Transverse colon (tissue), 4 donors: ENCODE measurements at regions not wholly inside any gene's neighbourhood (a gene's known extent, or its start where the extent isn't known, plus 50 kb on each side); places are given as distances from the start of the nearest gene placed in this dataset.

ENCODE experiments used
- DNase-seq: peaks from one replicate; pipeline ENCODE4 v3.0.0-alpha.2; 2019
- H3K27ac ChIP-seq, 4 donors: fragments of 200-600 bp; sonication (generic); 2 replicates each; pipeline ENCODE4 v1.5.1; 2016 to 2018; ENCODE audit warnings: inconsistent platforms in 4 of 4
- H3K27me3 ChIP-seq: fragments of 200-600 bp; sonication (generic); 2 replicates; pipeline ENCODE4 v1.5.1; 2017; ENCODE audit warnings: inconsistent platforms
- H3K36me3 ChIP-seq, 4 donors: fragments of 200-600 bp; sonication (generic); 2 replicates each; pipeline ENCODE4 v1.5.1; 2017 to 2019; ENCODE audit warnings: inconsistent platforms in 4 of 4
- H3K4me1 ChIP-seq, 4 donors: fragments of 200-600 bp; sonication (generic); 2 replicates each; pipeline ENCODE4 v1.5.1; 2017 to 2020; ENCODE audit warnings: inconsistent platforms in 4 of 4
- H3K4me3 ChIP-seq, 4 donors: fragments of 200-600 bp; sonication (generic); 1 replicate in 1 of 4; 2 replicates in 3 of 4; pipeline versions ENCODE4 v1.5.1 to v1.6.1; 2017 to 2019; ENCODE audit warnings: inconsistent platforms in 4 of 4
- H3K9me3 ChIP-seq, 2 donors: fragments of 200-600 bp; sonication (generic); 2 replicates each; pipeline ENCODE4 v1.5.1; 2017 to 2019; ENCODE audit warnings: inconsistent platforms in 2 of 2
- EP300 ChIP-seq: sonication (generic); formaldehyde crosslinking; IDR thresholded peaks from one replicate; pipeline ENCODE4 v1.6.1; 2017; ENCODE audit warnings: antibody characterized with exemption, low read depth
- POLR2A ChIP-seq: fragments of 450-650 bp; IDR thresholded peaks from one replicate; pipeline ENCODE4 v1.6.1; 2016; ENCODE audit warnings: antibody characterized with exemption, mild to moderate bottlenecking, moderate library complexity
- POLR2AphosphoS5 ChIP-seq, 3 donors: sonication (generic); formaldehyde crosslinking; IDR thresholded peaks; one replicate each; pipeline ENCODE4 v1.6.1; 2016; ENCODE audit warnings: antibody characterized with exemption in 3 of 3
- WGBS, 2 donors: methylation state at CpG; one replicate each; pipeline ENCODE4 v1.1.5; 2018; ENCODE audit warnings: low coverage in 1 of 2; 5-methylcytosine and 5-hydroxymethylcytosine counted together
- in situ Hi-C, 4 donors: fragments of 200-750 bp; cut with MboI; loops; one replicate each; pipeline versions ENCODE4 v1.15.0 to v1.15.1; 2017; ENCODE audit warnings: low sequenced_read_pairs in 3 of 4, low pct_ligation_motif_present in 1 of 4, low pct_unique_long_range_greater_than_20kb in 1 of 4
- intact Hi-C: fragments of 100-400 bp; cut with DNase I; formaldehyde crosslinking; loops from one replicate; pipeline ENCODE4 v1.15.1; 2023; ENCODE audit warnings: low total_unique reads
- TF ChIP-seq, protein P1 (sequence below), 5 experiments: fragments of 200-600 bp in 3 of 5; fragments of 450-650 bp in 2 of 5; sonication (generic) in 3 of 5; IDR thresholded peaks; 1 replicate in 2 of 5; 2 replicates in 3 of 5; pipeline ENCODE4 v1.5.1; 2016 to 2017; ENCODE audit warnings: antibody characterized with exemption in 5 of 5, inconsistent platforms in 3 of 5, mild to moderate bottlenecking in 2 of 5, moderate library complexity in 1 of 5

DNA sequence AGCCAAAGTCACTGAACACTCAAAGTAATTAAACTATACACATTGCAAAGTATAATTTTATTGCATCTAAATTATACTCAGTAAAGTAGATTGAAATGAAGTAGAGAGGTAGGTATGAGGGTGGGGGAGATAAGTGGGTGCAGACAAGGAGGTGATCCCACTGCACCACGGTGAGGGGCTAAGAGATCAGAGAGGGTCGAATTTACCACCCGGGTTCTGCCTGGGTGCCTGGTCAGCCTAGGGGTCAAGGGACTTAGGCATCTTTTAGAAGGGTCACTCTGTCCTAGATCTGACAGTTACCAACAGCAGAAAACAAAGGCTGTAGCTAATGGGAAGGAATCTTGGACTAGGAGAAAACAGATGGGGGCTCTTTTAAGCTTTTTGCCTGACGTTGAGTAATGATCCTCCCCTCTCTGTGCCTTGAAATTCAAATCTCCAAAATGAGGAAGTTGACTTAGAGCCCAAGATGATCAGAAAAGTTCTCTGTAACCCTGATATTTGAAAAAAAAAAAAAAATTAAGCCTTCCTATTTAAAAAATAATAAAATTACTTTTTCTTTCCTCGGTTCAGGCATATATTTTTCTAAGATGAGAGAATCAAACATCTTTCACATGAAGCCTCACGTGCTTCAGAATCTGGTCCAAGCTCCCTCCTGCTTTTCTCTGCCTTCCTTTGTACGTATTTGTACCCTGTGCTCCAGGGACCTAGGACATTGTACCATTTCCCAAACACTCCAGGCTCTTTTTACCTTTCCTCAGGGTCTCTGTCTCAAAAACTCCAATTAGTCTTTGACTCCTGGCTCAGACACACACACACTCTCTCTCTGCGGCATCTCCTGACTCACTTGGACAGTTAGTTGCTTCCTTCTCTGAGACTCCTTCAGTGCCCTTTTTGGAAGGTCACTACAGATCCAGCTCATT is 353.9 kb downstream of the CYRIA start:
- intact Hi-C loops, result no loop called here
- Histone ChIP-seq H3K27ac (no peak overlapping the region), H3K36me3 (no peaks in the 10 kb centered on the region), H3K4me1 (no peaks in the 10 kb centered on the region), H3K9me3 (no peaks in the 10 kb centered on the region), H3K27me3 (no peaks in the 10 kb centered on the region), H3K4me3 (no peak overlapping the region)
- in situ Hi-C loops, result no loop called here
- TF ChIP-seq POLR2A (no peak), EP300 (no peak), POLR2AphosphoS5 (IDR thresholded peaks at IDR 0.05) (no peak)
- TF ChIP-seq, protein P1, sequence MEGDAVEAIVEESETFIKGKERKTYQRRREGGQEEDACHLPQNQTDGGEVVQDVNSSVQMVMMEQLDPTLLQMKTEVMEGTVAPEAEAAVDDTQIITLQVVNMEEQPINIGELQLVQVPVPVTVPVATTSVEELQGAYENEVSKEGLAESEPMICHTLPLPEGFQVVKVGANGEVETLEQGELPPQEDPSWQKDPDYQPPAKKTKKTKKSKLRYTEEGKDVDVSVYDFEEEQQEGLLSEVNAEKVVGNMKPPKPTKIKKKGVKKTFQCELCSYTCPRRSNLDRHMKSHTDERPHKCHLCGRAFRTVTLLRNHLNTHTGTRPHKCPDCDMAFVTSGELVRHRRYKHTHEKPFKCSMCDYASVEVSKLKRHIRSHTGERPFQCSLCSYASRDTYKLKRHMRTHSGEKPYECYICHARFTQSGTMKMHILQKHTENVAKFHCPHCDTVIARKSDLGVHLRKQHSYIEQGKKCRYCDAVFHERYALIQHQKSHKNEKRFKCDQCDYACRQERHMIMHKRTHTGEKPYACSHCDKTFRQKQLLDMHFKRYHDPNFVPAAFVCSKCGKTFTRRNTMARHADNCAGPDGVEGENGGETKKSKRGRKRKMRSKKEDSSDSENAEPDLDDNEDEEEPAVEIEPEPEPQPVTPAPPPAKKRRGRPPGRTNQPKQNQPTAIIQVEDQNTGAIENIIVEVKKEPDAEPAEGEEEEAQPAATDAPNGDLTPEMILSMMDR (IDR thresholded peaks at IDR 0.05), result no peak
- no peak for DNase-seq
- 63% methylated on average over 8 of the region's 8 CpGs for WGBS, 2 donors

GRCh38 chr2:16308816-16309215 is 356.8 kb downstream of the CYRIA start:
- no peaks in the 10 kb centered on the region for H3K9me3 ChIP-seq
- 87 to 89% methylated on average over 2 of the region's 2 CpGs for WGBS, 2 donors
- H3K4me1 ChIP-seq, result no peaks in the 10 kb centered on the region
- no peak for TF ChIP-seq EP300
- in situ Hi-C loops (no loop called here), intact Hi-C loops (loop anchor here (10.0 kb wide), 1 partner anchor 364 kb away; the partner anchor contains the start of gene MYCN)
- H3K27me3 ChIP-seq, result no peaks in the 10 kb centered on the region
- no peak overlapping the region for H3K4me3 ChIP-seq
- no peak overlapping the region for H3K27ac ChIP-seq
- no peaks in the 10 kb centered on the region for H3K36me3 ChIP-seq
- DNase-seq, result no peak

GRCh38 chr2:16304876-16305590 is 360.6 kb downstream of the CYRIA start:
- H3K36me3 ChIP-seq, result no peaks in the 10 kb centered on the region
- intact Hi-C loops (loop anchor here (5.0 to 10.0 kb wide), 2 partner anchors 360 to 1948 kb away; partner anchors contain the start of gene MYCN), in situ Hi-C loops (no loop called here)
- DNase-seq, result no peak
- no peaks in the 10 kb centered on the region for H3K4me1 ChIP-seq
- H3K27ac ChIP-seq, result no peak overlapping the region
- no peaks in the 10 kb centered on the region for H3K27me3 ChIP-seq
- H3K4me3 ChIP-seq, result no peak overlapping the region
- 42% methylated on average over 2 of the region's 2 CpGs; no CpG with 5 or more reads in 1 of the 2 donors for WGBS, 2 donors
- TF ChIP-seq POLR2A, result no peak
- TF ChIP-seq, protein P1 (IDR thresholded peaks at IDR 0.05), result no peak
- TF ChIP-seq POLR2AphosphoS5 (IDR thresholded peaks at IDR 0.05), result no peak
- no peak for TF ChIP-seq EP300
- no peaks in the 10 kb centered on the region for H3K9me3 ChIP-seq

GRCh38 chr2:16303761-16304160 is 361.9 kb downstream of the CYRIA start:
- TF ChIP-seq EP300 (no peak), POLR2A (no peak), POLR2AphosphoS5 (IDR thresholded peaks at IDR 0.05) (no peak)
- TF ChIP-seq, protein P1 (IDR thresholded peaks at IDR 0.05), result no peak
- H3K27ac ChIP-seq, result no peak overlapping the region
- WGBS, 2 donors, result 69 to 93% methylated on average over 5 to 8 of the region's 8 CpGs
- intact Hi-C loops, result loop anchor here (5.0 to 10.0 kb wide), 2 partner anchors 359 to 1946 kb away; partner anchors contain the start of gene MYCN
- DNase-seq, result no peak
- in situ Hi-C loops, result no loop called here
- H3K9me3 ChIP-seq, result no peaks in the 10 kb centered on the region
- H3K36me3 ChIP-seq, result no peaks in the 10 kb centered on the region
- no peaks in the 10 kb centered on the region for H3K27me3 ChIP-seq
- no peak overlapping the region for H3K4me3 ChIP-seq
- H3K4me1 ChIP-seq, result no peaks in the 10 kb centered on the region
